Endothelial cell of umbilical vein (primary cell): ENCODE measurements at regions not wholly inside any gene's neighbourhood (a gene's known extent, or its start where the extent isn't known, plus 50 kb on each side); places are given as distances from the start of the nearest gene placed in this dataset.

ENCODE experiments used
- BruUV-seq: library from RNA; stranded (reverse); fragments of 400-500 nt; replicated peaks from 2 replicates; lab custom pipeline; 2021; lab: Mats Ljungman, UMichigan
- CTCF ChIA-PET: fragments of 300-600, 350-600 bp; sonication (Branson Sonifier 250); formaldehyde crosslinking; loops from one replicate; lab custom pipeline; 2021; ENCODE audit warnings: antibody characterized with exemption, inconsistent platforms; lab: Charles Lee
- POLR2A ChIA-PET: fragments of 300-600, 350-600 bp; sonication (Branson Sonifier 250); formaldehyde crosslinking; loops from one replicate; lab custom pipeline; 2021; ENCODE audit warnings: antibody characterized with exemption, inconsistent platforms; lab: Charles Lee
- DNase-seq: peaks from one replicate; pipeline ENCODE4 v3.0.0-alpha.2; 2011; ENCODE audit warnings: low read depth, low spot score
- FAIRE-seq: peaks from 2 replicates; lab custom pipeline; 2011; peaks lifted over from hg19 to GRCh38; lab: Jason Lieb, UNC
- H2AFZ ChIP-seq: 2 replicates; pipeline ENCODE4 v1.6.0; 2012; ENCODE audit warnings: low read depth, low read length, control low read depth, inconsistent platforms
- H3K27ac ChIP-seq: 2 replicates; pipeline ENCODE4 v1.5.1; 2011; ENCODE audit warnings: low read depth, mild to moderate bottlenecking, control low read depth, low read length, moderate library complexity; ENCODE audit not compliant: insufficient read depth
- H3K27me3 ChIP-seq, 2 experiments: 2 replicates each; pipeline versions ENCODE4 v1.6.0 to v1.6.1; 2011; ENCODE audit warnings: low read length in 2 of 2, mixed read lengths in 1 of 2; ENCODE audit not compliant: control insufficient read depth in 2 of 2, insufficient read depth in 2 of 2
- H3K36me3 ChIP-seq, 2 experiments: 2 replicates in 1 of 2; 3 replicates in 1 of 2; pipeline ENCODE4 v1.5.1; 2011; ENCODE audit warnings: low read length in 2 of 2, mild to moderate bottlenecking in 1 of 2, moderate library complexity in 1 of 2; ENCODE audit not compliant: control insufficient read depth in 2 of 2, insufficient read depth in 2 of 2; ENCODE audit errors: extremely low read depth in 1 of 2
- H3K4me1 ChIP-seq: 3 replicates; pipeline ENCODE4 v1.5.1; 2011; ENCODE audit warnings: mild to moderate bottlenecking, low read length; ENCODE audit not compliant: control insufficient read depth, insufficient read depth; ENCODE audit errors: extremely low read depth
- H3K4me2 ChIP-seq: 2 replicates; pipeline ENCODE4 v1.6.1; 2011; ENCODE audit warnings: low read length, control low read depth, mixed read lengths; ENCODE audit not compliant: insufficient read depth
- H3K4me3 ChIP-seq, 3 experiments: fragments of 200-600 bp in 1 of 3; sonication (generic), shearing (Covaris generic) in 1 of 3; replicated peaks in 1 of 3; 2 replicates each; pipeline ENCODE4 v1.5.1; 2011 to 2016; ENCODE audit warnings: control low read depth in 3 of 3, low read length in 3 of 3, mild to moderate bottlenecking in 2 of 3, inconsistent platforms in 1 of 3, low read depth in 1 of 3, moderate library complexity in 1 of 3; ENCODE audit not compliant: insufficient read depth in 1 of 3
- H3K79me2 ChIP-seq: 2 replicates; pipeline ENCODE4 v1.6.0; 2012; ENCODE audit warnings: low read length, inconsistent platforms; ENCODE audit not compliant: control insufficient read depth, insufficient read depth
- H3K9ac ChIP-seq: replicated peaks from 2 replicates; pipeline ENCODE3; 2011; ENCODE audit warnings: low read length, control low read depth; ENCODE audit not compliant: insufficient read depth; ENCODE audit errors: extremely low read depth
- H3K9me1 ChIP-seq: replicated peaks from 3 replicates; pipeline ENCODE4 v1.6.0; 2011; ENCODE audit warnings: mild to moderate bottlenecking, low read length; ENCODE audit not compliant: control insufficient read depth, insufficient read depth; ENCODE audit errors: extremely low read depth
- H3K9me3 ChIP-seq: replicated peaks from 2 replicates; pipeline ENCODE4 v1.5.1; 2012; ENCODE audit warnings: low read length, inconsistent platforms; ENCODE audit not compliant: control insufficient read depth, insufficient read depth
- H4K20me1 ChIP-seq: replicated peaks from 2 replicates; pipeline ENCODE3; 2011; ENCODE audit warnings: mild to moderate bottlenecking, low read length; ENCODE audit not compliant: control insufficient read depth, insufficient read depth; ENCODE audit errors: extremely low read depth
- CTCF ChIP-seq, 2 donors: IDR thresholded peaks; 1 replicate in 1 of 2; 2 replicates in 1 of 2; pipeline ENCODE4 v1.5.1; 2011; ENCODE audit warnings: low read length in 2 of 2, mild to moderate bottlenecking in 2 of 2, moderate library complexity in 2 of 2, control low read depth in 1 of 2, inconsistent platforms in 1 of 2, low read depth in 1 of 2; ENCODE audit not compliant: insufficient read depth in 1 of 2; ENCODE audit errors: extremely low read depth in 1 of 2
- EZH2 ChIP-seq: IDR thresholded peaks from 2 replicates; pipeline ENCODE4 v1.6.1; 2012; ENCODE audit warnings: borderline replicate concordance, low read depth, mild to moderate bottlenecking, moderate library complexity, low read length, inconsistent platforms; ENCODE audit not compliant: severe bottlenecking
- FOS ChIP-seq: IDR thresholded peaks from 2 replicates; pipeline ENCODE4 v1.6.1; 2011; ENCODE audit warnings: mild to moderate bottlenecking, low read length, moderate library complexity, borderline replicate concordance; ENCODE audit not compliant: insufficient read depth
- GATA2 ChIP-seq: IDR thresholded peaks from 2 replicates; pipeline ENCODE4 v1.7.0; 2011; ENCODE audit warnings: low read depth, mild to moderate bottlenecking, moderate library complexity, mixed read lengths, low read length; ENCODE audit not compliant: insufficient read length, insufficient read depth
- JUN ChIP-seq: IDR thresholded peaks from 2 replicates; pipeline ENCODE4 v1.6.1; 2011; ENCODE audit warnings: borderline replicate concordance, low read depth; ENCODE audit not compliant: insufficient read length, insufficient read depth
- MAX ChIP-seq: IDR thresholded peaks from 2 replicates; pipeline ENCODE4 v1.6.1; 2011; ENCODE audit not compliant: insufficient read depth, insufficient read length
- MYC ChIP-seq: IDR thresholded peaks from one replicate; pipeline ENCODE4 v1.6.1; 2011; ENCODE audit warnings: mild to moderate bottlenecking, low read depth, low read length
- POLR2A ChIP-seq: IDR thresholded peaks from 2 replicates; pipeline ENCODE4 v1.6.1; 2012; ENCODE audit warnings: low read depth, mild to moderate bottlenecking, control low read depth, low read length
- POLR2AphosphoS5 ChIP-seq: IDR thresholded peaks from 2 replicates; pipeline ENCODE4 v1.6.1; 2012; ENCODE audit warnings: low read depth, mild to moderate bottlenecking, control low read depth, low read length, moderate library complexity; ENCODE audit not compliant: insufficient read depth
- dilution Hi-C: fragments of 300-500 bp; cut with MboI; formaldehyde crosslinking; loops from one replicate; pipeline ENCODE4 v1.15.0; 2019; ENCODE audit warnings: low sequenced_read_pairs; ENCODE audit not compliant: extremely low pct_ligation_motif_present
- intact Hi-C: fragments of 100-400 bp; cut with micrococcal nuclease; formaldehyde crosslinking; loops from one replicate; pipeline ENCODE4 v1.10.0; 2022

- Histone ChIP-seq H3K27ac (no peak overlapping the region), H4K20me1 (no peaks in the 10 kb centered on the region), H3K9me1 (no peaks in the 10 kb centered on the region), H3K36me3 (no peaks in the 10 kb centered on the region), H3K79me2 (no peaks in the 10 kb centered on the region), H3K9me3 (no peaks in the 10 kb centered on the region), H3K4me2 (no peak overlapping the region), H3K27me3 (peaks cover 5 to 12% of the 10 kb centered on the region in 2 experiments), H3K4me3 (no peak overlapping the region), H3K9ac (no peak overlapping the region), H3K4me1 (peaks cover 3% of the 10 kb centered on the region), H2AFZ (no peak overlapping the region)
- no peak for FAIRE-seq
- intact Hi-C loops (loop anchor here (5.0 to 10.0 kb wide), 3 partner anchors 200 to 363 kb away; no protein-coding TSS in a partner anchor), dilution Hi-C loops (no loop called here)
- ChIA-PET CTCF (interaction anchor here (0.6 to 7.8 kb wide), 22 partner anchors 15 to 1601 kb away, joined by 3 to 76 read pairs (median 6); partner anchors contain the start of gene FBXL3), POLR2A (no interaction called here)
- TF ChIP-seq POLR2AphosphoS5: no peak
- no peak for TF ChIP-seq GATA2
- TF ChIP-seq JUN: no peak
- no peak for TF ChIP-seq POLR2A
- TF ChIP-seq MYC: no peak
- no peak for TF ChIP-seq FOS
- TF ChIP-seq CTCF (IDR thresholded peaks at IDR 0.05; ENCODE audit: extremely low read depth in 1 of 2, insufficient read depth in 1 of 2, low read depth in 1 of 2, low read length in 2 of 2): no peak
- TF ChIP-seq MAX: no peak
- TF ChIP-seq EZH2: no peak
- no peak for DNase-seq
- no TSS peak for BruUV-seq
Observed at GRCh38 chr13:77477299-77477848, 58.1 kb upstream of the SCEL start.
